Chondrocyte (in vitro differentiated cells): ENCODE measurements at regions not wholly inside any gene's neighbourhood (a gene's known extent, or its start where the extent isn't known, plus 50 kb on each side); places are given as distances from the start of the nearest gene placed in this dataset.

Experiments used
- DNase-seq: peaks from one replicate; pipeline ENCODE4 v3.0.0; 2021; ENCODE audit warnings: mixed read lengths, low spot score
- H3K27ac Mint-ChIP-seq: one replicate; pipeline ENCODE4 v1.8.0; 2021; ENCODE audit warnings: mild to moderate bottlenecking, moderate library complexity, mixed read lengths; ENCODE audit not compliant: unreplicated experiment
- H3K27me3 Mint-ChIP-seq: 2 replicates; pipeline ENCODE4 v1.8.0; 2021; ENCODE audit warnings: low read depth, mixed read lengths
- H3K36me3 Mint-ChIP-seq: 2 replicates; pipeline ENCODE4 v1.8.0; 2021; ENCODE audit warnings: low read depth, mixed read lengths
- H3K4me1 Mint-ChIP-seq: 2 replicates; pipeline ENCODE4 v1.8.0; 2021; ENCODE audit warnings: low read depth, mild to moderate bottlenecking, mixed read lengths
- H3K4me3 Mint-ChIP-seq: one replicate; pipeline ENCODE4 v1.8.0; 2021; ENCODE audit warnings: mild to moderate bottlenecking, moderate library complexity, mixed read lengths; ENCODE audit not compliant: unreplicated experiment
- H3K9me3 Mint-ChIP-seq: 2 replicates; pipeline ENCODE4 v1.8.0; 2021; ENCODE audit warnings: low read depth, mixed read lengths
- CTCF ChIP-seq: fragments of 200-600 bp; sonication (generic); IDR thresholded peaks from 2 replicates; pipeline ENCODE4 v1.5.0; 2021; ENCODE audit warnings: antibody characterized with exemption, mild to moderate bottlenecking, moderate library complexity

DNA sequence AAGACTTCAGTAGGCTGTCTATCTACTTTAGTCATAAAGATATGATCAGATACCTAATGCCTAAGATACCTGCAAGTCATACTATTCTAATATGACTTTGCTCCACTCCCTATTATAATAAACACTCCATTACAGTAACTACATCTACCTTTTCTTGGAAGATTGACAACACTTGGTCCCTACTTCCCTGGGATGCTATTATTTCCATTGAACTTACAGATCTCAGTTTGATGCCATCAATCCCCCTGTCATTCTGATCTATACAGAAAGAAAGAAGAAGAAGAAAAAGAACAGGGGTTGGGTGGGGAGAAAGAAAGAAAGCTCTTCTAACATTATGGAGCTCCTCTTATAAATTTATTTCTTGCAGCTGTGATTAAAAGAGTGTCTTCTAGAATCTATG lies 889.1 kb upstream of the NRXN1 start:
- Mint-ChIP-seq H3K4me3 (no peak overlapping the region), H3K27ac (no peak overlapping the region), H3K9me3 (peaks cover 19% of the 10 kb centered on the region), H3K36me3 (no peaks in the 10 kb centered on the region), H3K27me3 (no peaks in the 10 kb centered on the region), H3K4me1 (no peaks in the 10 kb centered on the region)
- TF ChIP-seq CTCF, result no peak
- DNase-seq, result no peak

GRCh38 chr2:51920509-51920908 lies 888.6 kb upstream of the NRXN1 start:
- no peaks in the 10 kb centered on the region for H3K27me3 Mint-ChIP-seq
- no peak overlapping the region for H3K27ac Mint-ChIP-seq
- no peaks in the 10 kb centered on the region for H3K4me1 Mint-ChIP-seq
- TF ChIP-seq CTCF, result no peak
- no peak for DNase-seq
- no peaks in the 10 kb centered on the region for H3K36me3 Mint-ChIP-seq
- H3K4me3 Mint-ChIP-seq, result no peak overlapping the region
- H3K9me3 Mint-ChIP-seq, result peaks cover 22% of the 10 kb centered on the region

DNA sequence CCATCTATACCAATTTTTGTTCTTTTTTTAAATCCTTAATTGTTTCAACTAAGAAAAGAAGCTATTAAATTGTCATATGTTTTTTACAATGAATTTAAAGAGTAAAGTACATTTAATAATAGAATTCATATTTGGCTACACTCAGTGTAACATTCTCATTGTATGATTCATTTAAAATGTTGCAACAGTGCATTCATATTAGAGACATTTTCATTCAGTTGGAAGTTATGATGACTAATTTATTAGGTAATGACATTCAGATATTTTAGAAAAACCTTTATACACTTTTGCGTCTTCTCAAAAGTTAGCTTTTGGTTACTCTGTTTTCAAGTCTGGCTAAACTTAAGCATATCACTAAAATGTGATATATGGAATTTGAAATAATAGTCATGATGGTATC lies 887.5 kb upstream of the NRXN1 start:
- no peak for TF ChIP-seq CTCF
- Mint-ChIP-seq H3K27ac (no peak overlapping the region), H3K4me1 (no peaks in the 10 kb centered on the region), H3K36me3 (no peaks in the 10 kb centered on the region), H3K9me3 (peaks cover 26% of the 10 kb centered on the region), H3K27me3 (no peaks in the 10 kb centered on the region), H3K4me3 (no peak overlapping the region)
- no peak for DNase-seq

DNA sequence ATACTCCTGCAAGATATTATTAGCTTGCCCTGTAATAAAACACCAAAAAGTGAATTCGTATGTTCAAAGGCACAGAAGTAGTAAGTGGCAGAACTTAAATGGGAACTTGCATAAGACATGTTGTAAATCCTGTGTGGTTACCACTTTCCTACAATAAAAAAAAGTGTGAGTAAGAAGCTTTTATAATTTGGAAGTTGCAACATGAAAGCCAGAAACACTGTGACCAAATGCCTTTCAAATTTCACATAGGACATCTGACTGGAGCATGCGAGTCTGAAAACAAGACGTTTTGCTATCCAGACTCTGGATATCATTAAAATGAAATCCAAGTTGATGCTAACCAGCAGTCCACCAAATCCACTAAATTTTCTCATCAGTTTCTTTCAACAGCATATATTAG lies 886.2 kb upstream of the NRXN1 start:
- Mint-ChIP-seq H3K27me3 (no peaks in the 10 kb centered on the region), H3K36me3 (no peaks in the 10 kb centered on the region), H3K4me3 (no peak overlapping the region), H3K9me3 (peaks cover 31% of the 10 kb centered on the region), H3K27ac (no peak overlapping the region), H3K4me1 (no peaks in the 10 kb centered on the region)
- TF ChIP-seq CTCF, result no peak
- no peak for DNase-seq

GRCh38 chr2:51903728-51904127 lies 871.8 kb upstream of the NRXN1 start:
- TF ChIP-seq CTCF, result no peak
- H3K36me3 Mint-ChIP-seq, result no peaks in the 10 kb centered on the region

More at GRCh38 chr2:51903728-51904127, 871.8 kb upstream of the NRXN1 start:
- no peak overlapping the region for H3K4me3 Mint-ChIP-seq
- peaks cover 3% of the 10 kb centered on the region for H3K27me3 Mint-ChIP-seq
- H3K4me1 Mint-ChIP-seq, result no peaks in the 10 kb centered on the region
- H3K27ac Mint-ChIP-seq, result no peak overlapping the region
- no peak for DNase-seq
- no peaks in the 10 kb centered on the region for H3K9me3 Mint-ChIP-seq
